Heart left ventricle (tissue), 16 donors: ENCODE measurements at regions not wholly inside any gene's neighbourhood (a gene's known extent, or its start where the extent isn't known, plus 50 kb on each side); places are given as distances from the start of the nearest gene placed in this dataset.
A peak's percentile ranks its signal among the peaks of the same experiment; 100 is the strongest.

Experiments
- ATAC-seq, 4 donors: fragments of 200-7000 bp; cut with Tn5 transposase; one replicate each; pipeline ENCODE4 v1.9.1; 2020 to 2022; ENCODE audit warnings: moderate library complexity in 4 of 4, mild to moderate bottlenecking in 3 of 4, moderate number of reproducible peaks in 1 of 4
- DNase-seq, 5 donors: peaks; one replicate each; pipeline ENCODE4 v3.0.0-alpha.2; 2020
- H3K27ac ChIP-seq, 12 donors: fragments of 200-600 bp; sonication (generic) in 4 of 12; one replicate each; pipeline versions ENCODE4 v1.5.0 to v1.8.0; 2016 to 2022; ENCODE audit warnings: mild to moderate bottlenecking in 2 of 12
- H3K27me3 ChIP-seq, 9 donors: fragments of 200-600 bp; sonication (generic) in 2 of 9; one replicate each; pipeline versions ENCODE4 v1.5.1 to v1.8.0; 2016 to 2022; ENCODE audit warnings: mild to moderate bottlenecking in 3 of 9
- H3K36me3 ChIP-seq, 9 donors: fragments of 200-600 bp; sonication (generic) in 2 of 9; one replicate each; pipeline versions ENCODE4 v1.5.0 to v1.8.0; 2018 to 2022; ENCODE audit warnings: mild to moderate bottlenecking in 2 of 9
- H3K4me1 ChIP-seq, 12 donors: fragments of 200-600 bp; sonication (generic) in 4 of 12; one replicate each; pipeline versions ENCODE4 v1.5.0 to v1.8.0; 2016 to 2022; ENCODE audit warnings: mild to moderate bottlenecking in 3 of 12
- H3K4me3 ChIP-seq, 12 donors: fragments of 200-600 bp; sonication (generic) in 4 of 12; one replicate each; pipeline versions ENCODE4 v1.5.0 to v1.8.0; 2017 to 2022; ENCODE audit warnings: mild to moderate bottlenecking in 9 of 12, moderate library complexity in 4 of 12
- H3K9me3 ChIP-seq, 12 donors: fragments of 200-600 bp; sonication (generic) in 4 of 12; one replicate each; pipeline versions ENCODE4 v1.5.0 to v1.8.0; 2016 to 2022; ENCODE audit warnings: mild to moderate bottlenecking in 1 of 12
- POLR2A ChIP-seq, 2 donors: fragments of 450-650 bp; IDR thresholded peaks; one replicate each; pipeline ENCODE4 v1.6.1; 2017; ENCODE audit warnings: antibody characterized with exemption in 2 of 2, mild to moderate bottlenecking in 2 of 2, moderate library complexity in 2 of 2
- WGBS, 4 donors: extraction: QIAGEN DNeasy Blood & Tissue Kit in 2 of 4; methylation state at CpG; one replicate each; pipeline versions ENCODE4 v1.1.5 to v1.1.7; 2013 to 2018; 5-methylcytosine and 5-hydroxymethylcytosine counted together
- intact Hi-C, 10 donors: fragments of 100-400 bp; cut with DNase I; formaldehyde crosslinking; loops; one replicate each; pipeline versions ENCODE4 v1.11.1 to v1.14.2; 2022
- TF ChIP-seq, protein P1 (sequence below), 12 donors: fragments of 200-600 bp; sonication (generic) in 4 of 12; IDR thresholded peaks; one replicate each; pipeline versions ENCODE4 v1.5.0 to v1.8.0; 2018 to 2022; ENCODE audit warnings: antibody characterized with exemption in 12 of 12, mild to moderate bottlenecking in 5 of 12
- donor health status: ischemic (EF 13 %, LVEDD 7.1; RV severe dilation, severe dysfunction).
- donor health status: healthy with polysubstance abuse.
- donor health status: DM: no; HTN: yes; CAD: no.
- donor health status: DM: no; HTN: no; CAD: no.
- donor health status: ischemic (EF 25% LVEDD 6.9; RV normal size, moderate dysfunction).
- donor health status: ischemic (EF 25% LVEDD 5.7; RV mildly dilated, moderate dysfunction).
- donor health status: healthy.
- donor health status: DM: yes; HTN: yes; CAD: no.
- donor health status: ischemic (EF 35%, LVEDD 5.7; RV mildly dilated, moderate dysfunction).
- donor health status: nonischemic (EF 11% LVEDD 7.7; RV severe dilation, severe dysfunction).
- donor health status: DM: yes; HTN: yes; CAD: no.
- donor health status: PGD.
- donor health status: ischemic (EF 29% LVEDD 5.4; RV normal size, mild dysfunction).
- donor health status: nonischemic (EF 23%, LVEDD 6.1; RV moderate dilation, normal function).

DNA sequence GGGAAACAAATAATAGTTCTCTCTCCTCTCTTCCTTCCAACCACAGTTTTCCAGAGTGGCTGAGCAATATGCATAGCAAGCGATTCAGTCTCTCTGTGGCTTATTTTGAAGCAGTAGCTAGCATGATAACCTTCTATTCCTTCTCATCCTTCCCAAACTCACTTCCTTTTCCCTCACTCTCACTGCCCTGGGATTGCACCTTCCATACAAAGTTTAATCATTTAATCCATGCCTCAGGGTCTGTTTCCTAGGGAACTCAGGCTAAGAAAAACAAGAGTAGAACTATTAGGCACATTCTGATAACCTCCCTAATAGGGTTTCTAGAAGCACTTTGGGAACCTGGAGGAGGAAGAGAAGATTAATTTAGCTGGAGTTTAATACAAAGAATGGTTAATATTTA is 97.7 kb upstream of the S1PR1 start:
- 44 to 69% (median 54%) methylated on average over 1 of the region's 1 CpG for WGBS, 4 donors
- H3K27ac ChIP-seq, result peak overlapping the region in 2 of 12 donors; percentile 2 to 8
- ATAC-seq (no peak), DNase-seq (no peak)
- intact Hi-C loops, result loop anchor here in 9 of 10 donors (5.0 to 10.0 kb wide), 6 partner anchors 96 to 214 kb away; partner anchors contain the start of gene S1PR1 (in 6 of the 9)
- no peak for TF ChIP-seq POLR2A (IDR thresholded peaks at IDR 0.05)
- TF ChIP-seq, protein P1, sequence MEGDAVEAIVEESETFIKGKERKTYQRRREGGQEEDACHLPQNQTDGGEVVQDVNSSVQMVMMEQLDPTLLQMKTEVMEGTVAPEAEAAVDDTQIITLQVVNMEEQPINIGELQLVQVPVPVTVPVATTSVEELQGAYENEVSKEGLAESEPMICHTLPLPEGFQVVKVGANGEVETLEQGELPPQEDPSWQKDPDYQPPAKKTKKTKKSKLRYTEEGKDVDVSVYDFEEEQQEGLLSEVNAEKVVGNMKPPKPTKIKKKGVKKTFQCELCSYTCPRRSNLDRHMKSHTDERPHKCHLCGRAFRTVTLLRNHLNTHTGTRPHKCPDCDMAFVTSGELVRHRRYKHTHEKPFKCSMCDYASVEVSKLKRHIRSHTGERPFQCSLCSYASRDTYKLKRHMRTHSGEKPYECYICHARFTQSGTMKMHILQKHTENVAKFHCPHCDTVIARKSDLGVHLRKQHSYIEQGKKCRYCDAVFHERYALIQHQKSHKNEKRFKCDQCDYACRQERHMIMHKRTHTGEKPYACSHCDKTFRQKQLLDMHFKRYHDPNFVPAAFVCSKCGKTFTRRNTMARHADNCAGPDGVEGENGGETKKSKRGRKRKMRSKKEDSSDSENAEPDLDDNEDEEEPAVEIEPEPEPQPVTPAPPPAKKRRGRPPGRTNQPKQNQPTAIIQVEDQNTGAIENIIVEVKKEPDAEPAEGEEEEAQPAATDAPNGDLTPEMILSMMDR (IDR thresholded peaks at IDR 0.05), result no peak
- no peaks in the 10 kb centered on the region for H3K27me3 ChIP-seq
- no peaks in the 10 kb centered on the region for H3K9me3 ChIP-seq
- no peaks in the 10 kb centered on the region for H3K36me3 ChIP-seq
- no peak overlapping the region for H3K4me3 ChIP-seq
- peaks cover 0 to 38% (median 21%) of the 10 kb centered on the region in 12 donors for H3K4me1 ChIP-seq

DNA sequence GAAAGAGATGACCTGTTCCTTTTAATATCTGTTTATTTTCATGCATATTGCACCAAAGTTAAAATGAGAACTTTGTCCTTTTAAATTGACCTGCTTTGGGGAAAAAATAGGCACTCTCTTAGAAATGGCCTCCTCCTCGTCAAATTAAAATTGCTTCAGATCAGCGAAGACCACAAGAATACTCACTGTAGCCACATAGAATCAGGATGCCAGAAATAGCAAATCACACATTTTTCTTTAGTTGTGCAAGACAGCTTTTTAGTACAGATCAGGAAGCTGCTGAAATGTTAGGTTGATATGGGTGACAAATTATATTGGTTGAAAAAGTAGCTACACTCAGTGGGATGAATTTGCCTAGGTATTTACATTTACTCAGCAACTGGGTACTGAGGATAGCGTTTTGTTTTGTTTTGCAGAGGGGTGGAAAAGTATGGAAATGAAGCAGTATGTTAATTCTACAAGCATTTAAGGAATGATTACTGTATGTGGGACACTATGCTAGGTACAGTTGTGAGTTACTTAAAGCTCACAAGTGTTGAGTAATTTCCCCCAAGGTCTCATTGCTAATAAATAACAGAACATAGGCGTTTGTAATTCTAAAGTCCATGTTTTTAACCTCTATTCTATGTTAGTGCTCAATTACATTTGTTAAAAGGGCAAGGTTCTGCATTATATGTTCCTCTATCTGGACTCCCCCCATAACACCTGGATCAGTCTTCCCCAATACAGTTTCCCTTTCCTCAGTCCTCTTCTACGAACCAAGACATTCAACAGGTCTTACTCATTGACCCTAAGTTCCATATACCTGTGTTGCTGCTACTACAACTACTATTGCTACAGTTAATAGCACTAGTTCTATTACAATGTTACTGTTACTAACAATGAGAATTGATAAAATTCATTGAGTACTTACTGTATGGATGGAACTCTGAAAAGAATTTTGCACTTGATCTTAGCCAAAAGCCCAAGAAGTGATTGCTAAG is 99.4 kb upstream of the S1PR1 start:
- WGBS, 4 donors, result 44 to 51% (median 48%) methylated on average over 5 of the region's 5 CpGs
- DNase-seq (no peak), ATAC-seq (peak in 1 of 4 donors; percentile 20)
- Histone ChIP-seq H3K4me1 (peaks cover 0 to 38% (median 21%) of the 10 kb centered on the region in 12 donors), H3K27ac (peak overlapping the region in 4 of 12 donors; percentile 21 to 33 (median 24)), H3K36me3 (no peaks in the 10 kb centered on the region), H3K27me3 (no peaks in the 10 kb centered on the region), H3K4me3 (no peak overlapping the region), H3K9me3 (no peaks in the 10 kb centered on the region)
- intact Hi-C loops, result loop anchor here (2.0 to 10.0 kb wide), 8 partner anchors 97 to 213 kb away; partner anchors contain the start of gene S1PR1 (in 6 of the 10)
- TF ChIP-seq POLR2A (IDR thresholded peaks at IDR 0.05), result no peak
- TF ChIP-seq, protein P1 (IDR thresholded peaks at IDR 0.05), result no peak

DNA sequence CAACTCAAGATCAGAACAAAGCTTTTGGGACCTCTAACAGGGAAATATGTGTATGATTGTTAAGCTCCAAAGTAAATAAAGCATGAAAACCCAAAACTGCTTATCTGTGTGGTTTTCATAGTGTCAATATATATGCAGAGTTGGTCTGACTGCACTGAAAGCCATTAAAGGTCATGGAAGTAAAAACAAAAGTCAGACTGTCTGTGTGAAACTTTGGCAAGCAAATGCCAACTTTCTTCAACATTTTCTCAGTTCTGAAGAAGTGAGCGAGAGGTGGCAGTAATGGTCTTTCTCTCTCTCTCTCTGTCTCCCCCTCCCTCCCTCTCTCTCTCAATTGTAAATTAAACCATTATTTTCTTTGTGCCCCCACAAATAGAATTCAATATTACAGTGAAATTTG is 100.1 kb upstream of the S1PR1 start:
- Histone ChIP-seq H3K36me3 (no peaks in the 10 kb centered on the region), H3K27me3 (no peaks in the 10 kb centered on the region), H3K4me1 (peaks cover 0 to 38% (median 21%) of the 10 kb centered on the region in 12 donors), H3K27ac (peak overlapping the region in 3 of 12 donors; percentile 23 to 33 (median 25)), H3K9me3 (no peaks in the 10 kb centered on the region), H3K4me3 (no peak overlapping the region)
- no peak for TF ChIP-seq POLR2A (IDR thresholded peaks at IDR 0.05)
- TF ChIP-seq, protein P1 (IDR thresholded peaks at IDR 0.05), result peak in 9 of 12 donors; percentile 22 to 57 (median 43)
- WGBS, 4 donors, result 29 to 42% (median 30%) methylated on average over 1 of the region's 1 CpG
- intact Hi-C loops, result loop anchor here (2.0 to 10.0 kb wide), 8 partner anchors 98 to 212 kb away; partner anchors contain the start of gene S1PR1 (in 6 of the 10)
- DNase-seq, result no peak
- ATAC-seq, result peak; percentile 34 to 68 (median 59)

DNA sequence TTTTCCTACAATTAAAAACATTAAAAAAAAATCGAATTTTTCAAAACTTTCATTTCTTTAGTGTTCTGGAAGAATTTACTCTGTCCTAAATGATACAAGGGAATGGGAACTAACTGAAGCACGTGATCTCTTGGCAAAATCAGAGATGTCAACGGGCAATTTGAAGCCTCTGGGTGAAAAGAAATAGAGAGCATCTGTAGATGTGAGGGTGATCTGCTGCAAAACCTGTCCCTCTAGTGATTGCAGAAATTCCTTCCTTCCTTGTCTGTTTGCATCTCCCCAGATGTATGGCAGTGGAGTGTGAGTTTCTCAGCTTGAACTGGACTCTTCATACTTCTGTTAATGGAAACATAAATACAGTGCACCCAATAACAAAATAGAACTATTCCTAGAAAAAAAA is 100.5 kb upstream of the S1PR1 start:
- no peaks in the 10 kb centered on the region for H3K27me3 ChIP-seq
- peak overlapping the region in 1 of 12 donors; percentile 25 for H3K27ac ChIP-seq
- no peak for ATAC-seq
- intact Hi-C loops, result loop anchor here (2.0 to 10.0 kb wide), 8 partner anchors 99 to 211 kb away; partner anchors contain the start of gene S1PR1 (in 6 of the 10)
- no peaks in the 10 kb centered on the region for H3K9me3 ChIP-seq
- TF ChIP-seq POLR2A (IDR thresholded peaks at IDR 0.05), result no peak
- TF ChIP-seq, protein P1 (IDR thresholded peaks at IDR 0.05), result no peak
- peaks cover 0 to 38% (median 21%) of the 10 kb centered on the region in 12 donors for H3K4me1 ChIP-seq
- no peaks in the 10 kb centered on the region for H3K36me3 ChIP-seq
- DNase-seq, result no peak
- H3K4me3 ChIP-seq, result no peak overlapping the region
- WGBS, 4 donors, result 29 to 33% (median 32%) methylated on average over 3 of the region's 3 CpGs
